KG1 (cell line): ENCODE measurements at regions not wholly inside any gene's neighbourhood (a gene's known extent, or its start where the extent isn't known, plus 50 kb on each side); places are given as distances from the start of the nearest gene placed in this dataset.
"Not testable (repeated sequence)": the region's sequence is repeated elsewhere in the genome, so short reads cannot be mapped to it uniquely, and the experiment has no call there.

Experiments
- DNase-seq: peaks from one replicate; lab custom pipeline; 2025; lab: John Stamatoyannopoulos, UW

DNA sequence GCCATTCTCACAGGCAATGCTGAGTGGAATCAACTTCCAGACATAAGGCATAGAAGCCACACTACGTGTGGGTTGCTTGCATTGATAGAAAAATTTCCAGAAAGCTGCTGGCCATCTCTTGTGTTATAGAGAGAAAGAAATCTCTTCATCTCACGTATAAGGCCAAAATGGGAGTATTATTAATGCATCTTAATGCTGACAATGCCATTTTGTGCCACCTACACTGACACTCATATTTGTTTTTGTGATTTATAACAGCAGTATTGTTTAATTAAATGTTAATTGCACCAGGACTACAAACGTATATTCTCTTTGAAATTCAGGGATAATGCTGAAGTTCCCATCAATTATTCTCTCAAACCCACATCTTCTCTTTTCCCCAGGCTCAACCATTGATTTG is 56.1 kb upstream of the TMEM132D start:
- no peak for DNase-seq

DNA sequence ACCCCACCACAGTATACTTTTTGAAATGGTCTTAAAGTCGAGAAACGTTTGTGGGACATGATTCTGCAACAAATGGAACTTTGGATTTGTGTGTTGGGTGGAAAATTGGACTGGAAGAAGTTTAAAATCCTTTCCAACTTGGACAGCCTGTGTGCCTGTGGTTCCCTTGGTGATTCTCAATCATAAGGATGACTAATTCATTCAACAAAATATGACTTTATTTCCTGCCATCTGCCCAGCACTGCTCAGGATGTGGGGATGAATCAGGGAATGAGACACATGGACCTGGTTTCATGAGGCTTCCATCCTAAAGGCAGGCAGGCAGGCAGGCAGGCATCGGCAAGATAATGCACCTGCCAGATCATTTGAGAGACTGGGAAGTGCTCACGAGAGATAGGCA is 57.3 kb upstream of the TMEM132D start:
- no peak for DNase-seq

- DNase-seq, result no peak
These were observed 58.0 kb upstream of the TMEM132D start for GRCh38 chr12:129961856-129962255.

DNA sequence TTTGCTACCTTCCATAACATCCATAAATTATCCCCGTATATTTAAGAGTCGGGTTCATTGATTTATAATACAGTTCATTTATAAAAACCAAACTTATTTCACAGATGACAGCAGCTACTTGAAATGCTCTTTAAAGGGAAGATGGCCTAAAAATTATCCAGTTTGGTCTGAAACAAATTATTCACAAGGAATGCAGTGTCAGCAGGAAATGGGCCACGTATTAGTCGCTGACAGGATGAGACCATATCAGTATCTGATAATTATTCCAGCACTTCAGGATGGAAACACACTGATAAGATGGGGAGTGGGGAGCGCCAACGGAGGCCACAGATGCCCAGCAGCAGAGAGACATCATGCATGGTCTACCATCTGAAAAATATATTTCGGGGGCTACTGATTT is 60.5 kb upstream of the TMEM132D start:
- no peak for DNase-seq

DNA sequence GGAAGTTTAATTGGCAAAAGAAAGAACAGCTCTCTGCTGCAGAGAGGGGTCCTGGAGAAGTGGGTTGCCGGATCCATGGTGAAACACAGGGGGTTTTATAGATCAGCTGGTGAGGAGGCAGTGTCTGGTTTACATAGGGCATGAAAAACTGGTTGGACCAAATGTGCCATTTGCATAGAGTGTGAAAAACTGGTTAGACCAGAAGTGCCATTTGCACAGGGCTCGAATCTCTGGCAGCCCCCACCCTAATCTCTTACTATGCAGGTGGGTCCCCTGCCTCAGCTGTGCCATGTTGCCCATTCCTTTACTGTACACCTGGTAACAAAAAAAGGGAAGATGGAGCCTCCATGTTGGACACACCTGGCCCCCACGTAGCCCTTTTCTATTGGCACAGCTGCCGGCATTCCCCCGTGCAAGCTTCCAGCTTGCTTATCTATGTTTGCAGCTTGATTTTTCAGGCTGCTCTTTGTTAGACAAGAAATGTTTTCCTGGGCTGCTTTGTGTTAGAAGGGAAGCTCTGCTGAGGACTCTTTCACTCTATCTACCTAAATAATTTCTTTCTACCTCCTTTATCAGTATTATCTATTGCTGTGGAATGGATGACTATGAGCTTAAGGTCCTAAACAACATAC is 61.1 kb upstream of the TMEM132D start:
- DNase-seq, result no peak

DNA sequence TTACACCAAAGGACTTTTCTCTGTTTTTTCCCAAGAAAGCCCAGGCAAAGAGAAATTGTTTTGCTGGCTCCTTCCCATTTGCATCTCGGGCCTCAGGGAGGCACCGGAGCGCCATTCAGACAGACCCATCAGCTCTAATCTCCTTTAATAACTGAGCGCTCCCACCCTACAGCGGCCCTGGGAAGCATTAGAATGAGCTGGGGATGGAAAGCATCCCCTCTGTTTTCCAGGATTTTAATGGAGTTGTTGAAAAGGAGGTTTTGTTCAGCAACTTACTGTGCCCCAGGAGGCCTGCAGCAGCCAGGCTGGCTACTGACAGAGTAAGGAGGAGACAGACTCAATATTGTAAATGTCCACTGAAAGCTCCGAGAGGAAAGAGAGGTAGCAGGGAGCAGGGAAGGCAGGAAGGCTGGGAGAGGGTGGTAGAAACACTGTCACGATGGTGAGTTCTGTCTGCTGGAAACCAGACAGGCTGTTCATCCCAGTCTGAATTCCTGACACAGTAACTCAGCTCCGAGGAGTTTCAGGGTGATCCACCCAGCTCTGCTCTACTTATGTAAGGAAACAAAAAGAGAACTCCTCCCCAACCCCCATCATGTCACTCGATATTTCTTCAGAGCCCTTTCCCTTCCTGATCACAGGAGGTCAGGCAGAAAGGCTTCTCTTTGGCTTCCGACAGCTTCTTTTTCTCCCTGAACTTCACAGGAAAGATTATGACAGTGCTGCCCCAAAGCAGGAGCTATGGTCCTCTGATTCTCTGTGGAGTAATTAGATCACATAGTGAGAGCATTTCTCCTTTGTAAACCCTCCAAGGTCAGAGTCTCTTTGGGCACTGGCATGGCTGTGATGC is 62.5 kb upstream of the TMEM132D start:
- DNase-seq, result no peak

- no peak for DNase-seq
These were observed 67.9 kb upstream of the TMEM132D start for GRCh38 chr12:129971721-129972120.

DNA sequence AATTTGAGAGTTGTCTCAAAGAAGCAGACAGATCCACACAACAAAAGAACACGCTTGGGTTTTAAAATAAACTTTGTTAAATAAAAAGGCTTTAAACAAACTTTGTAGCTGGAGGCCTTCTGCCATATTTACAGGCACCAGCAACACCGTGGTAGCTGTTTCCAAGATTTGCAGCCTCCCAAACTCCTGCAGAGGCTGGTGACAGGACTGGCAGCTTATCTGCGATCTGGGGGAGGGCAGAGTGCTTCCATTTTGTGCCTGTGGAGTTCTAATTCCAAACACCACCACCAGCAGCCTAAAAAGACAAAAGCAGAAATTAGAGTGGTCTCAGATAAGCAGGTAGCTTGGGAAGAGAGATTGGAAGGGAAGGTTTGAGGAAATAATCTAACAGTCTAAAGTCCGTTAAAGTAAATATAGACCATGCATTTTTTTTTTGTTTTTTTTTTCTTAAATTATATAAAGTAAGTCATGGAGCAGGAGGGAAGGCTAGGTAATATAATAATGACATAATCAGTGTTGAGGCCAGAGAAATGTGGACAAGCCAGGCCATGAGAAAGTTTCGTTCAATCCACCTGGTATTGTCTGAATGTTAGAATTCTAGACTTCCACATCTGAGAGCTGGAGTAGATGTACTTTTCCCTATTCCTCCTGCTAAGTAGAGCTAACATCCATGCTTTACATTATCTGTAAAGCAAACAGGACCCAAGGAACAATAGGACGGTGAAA is 69.6 kb upstream of the TMEM132D start:
- no peak for DNase-seq

GRCh38 chr12:129984106-129984505 is 80.3 kb upstream of the TMEM132D start:
- no peak for DNase-seq

DNA sequence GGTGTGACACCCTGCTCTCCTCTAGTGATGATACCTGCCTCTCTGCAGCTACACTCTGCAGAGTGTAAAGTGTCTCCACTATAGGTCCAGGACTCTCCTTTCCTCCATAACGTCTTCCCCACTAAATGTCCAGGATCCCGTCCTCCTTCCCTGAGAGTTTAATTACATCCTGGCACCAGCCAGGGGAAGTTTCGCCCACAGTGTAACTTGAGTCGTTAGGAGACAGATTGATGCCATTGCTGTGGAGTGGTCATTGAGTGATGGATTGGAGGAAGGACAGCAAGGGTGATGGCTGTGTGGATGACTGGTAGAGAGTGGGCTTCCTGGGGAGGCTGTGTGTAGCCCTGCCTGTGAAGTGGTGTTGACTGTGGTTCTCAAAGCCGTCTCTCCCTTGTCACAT is 84.0 kb upstream of the TMEM132D start:
- no peak for DNase-seq

DNA sequence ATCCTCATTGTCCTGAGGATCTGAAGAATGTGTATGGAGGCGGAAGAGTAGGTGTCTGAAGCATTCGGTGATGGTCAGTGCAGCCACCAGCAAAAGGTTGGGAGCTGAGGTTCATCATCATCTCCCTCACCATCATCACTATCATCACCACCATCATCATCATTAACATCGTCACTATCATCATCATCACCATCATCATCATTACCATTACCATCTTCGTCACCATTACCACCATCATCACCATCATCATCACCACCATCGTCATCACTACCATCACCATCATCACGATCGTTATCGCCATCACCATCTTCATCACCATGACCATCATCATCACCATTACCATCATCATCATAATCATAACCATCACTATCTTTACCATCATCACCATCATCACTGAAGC is 90.8 kb upstream of the TMEM132D start:
- no peak for DNase-seq

GRCh38 chr12:129997239-129997638 is 93.4 kb upstream of the TMEM132D start:
- DNase-seq, result no peak

DNA sequence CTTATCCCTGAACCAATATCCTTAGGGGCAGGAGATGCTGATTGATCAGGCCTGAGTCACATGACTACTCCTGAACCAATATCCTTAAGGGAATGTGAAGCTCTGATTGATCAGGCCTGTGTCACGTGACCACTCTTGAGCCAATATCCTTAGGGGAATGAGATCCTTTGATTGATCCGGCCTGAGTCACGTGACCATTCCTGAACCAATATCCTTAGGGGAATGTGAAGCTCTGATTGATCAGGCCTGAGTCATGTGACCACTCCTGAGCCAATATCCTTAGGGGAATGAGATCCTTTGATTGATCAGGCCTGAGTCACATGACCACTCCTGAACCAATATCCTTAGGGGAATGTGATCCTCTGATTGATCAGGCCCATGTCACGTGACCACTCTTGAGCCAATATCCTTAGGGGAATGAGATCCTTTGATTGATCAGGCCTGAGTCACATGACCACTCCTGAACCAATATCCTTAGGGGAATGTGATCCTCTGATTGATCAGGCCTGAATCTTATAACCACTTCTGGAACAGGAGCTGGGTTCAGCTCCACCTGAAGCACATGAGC is 100.6 kb upstream of the TMEM132D start:
- DNase-seq, result not testable (repeated sequence)

DNA sequence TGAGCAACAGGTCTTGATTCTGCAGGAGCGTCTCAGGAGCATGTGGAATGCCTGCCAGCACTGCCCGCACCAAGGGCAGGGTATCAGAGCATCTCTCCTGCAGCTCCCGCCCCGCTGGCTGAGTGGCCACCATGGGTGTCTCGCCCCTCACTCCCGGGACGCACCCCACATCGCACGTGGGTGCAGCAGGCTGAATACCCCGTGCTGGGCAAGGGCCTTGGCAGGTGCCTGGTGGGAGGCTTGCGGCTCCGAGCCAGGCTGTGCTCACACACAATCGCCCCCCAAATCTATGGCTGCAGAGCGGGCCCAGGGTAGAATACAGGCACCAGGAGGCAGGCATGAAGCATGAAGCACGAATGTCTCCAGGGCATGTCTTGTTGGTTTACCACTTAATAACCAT is 103.9 kb upstream of the TMEM132D start:
- DNase-seq, result no peak

DNA sequence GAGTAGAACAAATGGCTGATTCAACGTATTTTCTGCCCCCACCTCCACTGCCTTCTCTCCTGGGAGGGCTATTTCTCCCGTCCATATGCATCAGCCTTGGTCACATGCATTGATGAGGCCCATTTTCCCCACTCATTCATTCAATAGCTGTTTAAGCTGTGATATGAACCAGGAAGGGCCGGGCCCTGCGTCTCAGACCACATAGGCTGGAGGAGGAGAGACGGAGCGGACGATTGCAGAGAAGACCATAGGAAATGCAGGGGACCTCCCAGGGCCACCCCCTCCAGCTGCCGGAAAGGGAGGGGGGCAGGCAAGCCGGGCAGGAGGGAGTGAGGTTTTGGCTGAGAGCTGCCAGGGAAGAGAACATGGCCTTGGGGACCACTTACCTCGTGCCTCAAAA is 104.4 kb upstream of the TMEM132D start:
- no peak for DNase-seq

DNA sequence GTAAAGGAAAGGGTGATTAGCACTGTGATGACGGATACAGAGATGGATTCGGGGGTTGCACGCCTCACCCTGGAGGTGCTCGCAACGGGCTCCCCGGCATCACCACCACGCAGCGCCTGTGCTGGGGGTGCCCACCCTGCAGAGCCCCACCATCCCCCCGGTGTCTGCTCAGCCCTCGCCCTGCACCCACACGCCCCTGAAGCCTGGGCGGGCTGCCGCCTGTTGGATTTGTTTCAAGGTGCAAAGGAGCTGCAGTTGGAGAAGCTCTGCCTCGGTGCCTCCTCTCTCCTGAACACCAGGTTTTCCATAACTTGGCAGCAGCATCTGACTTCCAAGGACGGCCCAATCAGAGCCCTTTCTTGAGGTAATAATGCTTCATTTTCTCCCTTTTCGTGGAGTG is 106.1 kb upstream of the TMEM132D start:
- DNase-seq, result no peak

GRCh38 chr12:130011611-130012385 is 108.0 kb upstream of the TMEM132D start:
- no peak for DNase-seq

- DNase-seq, result peak; percentile 15
These were observed 110.1 kb upstream of the TMEM132D start for GRCh38 chr12:130013771-130014484.

DNA sequence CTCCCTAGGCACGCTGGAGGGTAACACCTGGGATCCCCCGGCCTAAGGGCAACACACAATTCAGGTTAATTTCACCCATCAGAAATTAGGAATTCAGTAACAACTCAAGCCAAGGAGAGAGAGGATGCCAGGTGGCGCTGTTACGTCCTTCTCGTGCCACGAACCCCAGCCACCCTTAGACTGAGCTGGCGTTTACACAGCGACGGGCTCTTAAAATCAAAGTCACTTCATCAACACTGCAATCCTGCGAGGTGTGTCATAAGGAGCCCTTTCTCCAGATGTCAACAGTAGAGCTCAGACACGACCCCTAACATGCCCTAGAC is 110.6 kb upstream of the TMEM132D start:
- no peak for DNase-seq

- no peak for DNase-seq
These were observed 112.4 kb upstream of the TMEM132D start for GRCh38 chr12:130016194-130016593.

- no peak for DNase-seq
These were observed 113.2 kb upstream of the TMEM132D start for GRCh38 chr12:130016986-130017385.
